ENCODE measurements at regions not wholly inside any gene's neighbourhood (a gene's known extent, or its start where the extent isn't known, plus 50 kb on each side); places are given as distances from the start of the nearest gene placed in this dataset.

- TF ChIP-seq CTCF (conservative IDR thresholded peaks at IDR 0.05) = no peak
- TF ChIP-seq ZFX (IDR thresholded peaks at IDR 0.05) = no peak
These were observed 226.9 kb downstream of the GLRX3 start for GRCh38 chr10:130363051-130363450.

GRCh38 chr10:130363899-130364445 is 227.8 kb downstream of the GLRX3 start:
- TF ChIP-seq CTCF (conservative IDR thresholded peaks at IDR 0.05) (no peak), ZFX (IDR thresholded peaks at IDR 0.05) (no peak)
- no peak overlapping the region for H3K27ac ChIP-seq

More at GRCh38 chr10:130363051-130363450, 226.9 kb downstream of the GLRX3 start:
- no peak overlapping the region for H3K27ac ChIP-seq

- H3K27ac ChIP-seq = no peak overlapping the region
- TF ChIP-seq CTCF (conservative IDR thresholded peaks at IDR 0.05) (no peak), ZFX (IDR thresholded peaks at IDR 0.05) (no peak)
These were observed 228.6 kb downstream of the GLRX3 start for GRCh38 chr10:130364631-130365411.

GRCh38 chr10:130368761-130369560 is 232.8 kb downstream of the GLRX3 start:
- no peak overlapping the region for H3K27ac ChIP-seq
- no peak for TF ChIP-seq ZFX (IDR thresholded peaks at IDR 0.05)
- TF ChIP-seq CTCF (conservative IDR thresholded peaks at IDR 0.05) = no peak

- H3K27ac ChIP-seq = no peak overlapping the region
- TF ChIP-seq CTCF (conservative IDR thresholded peaks at IDR 0.05) (no peak), ZFX (IDR thresholded peaks at IDR 0.05) (no peak)
These were observed 233.6 kb downstream of the GLRX3 start for GRCh38 chr10:130369645-130370381.

- TF ChIP-seq CTCF (conservative IDR thresholded peaks at IDR 0.05) (no peak), ZFX (IDR thresholded peaks at IDR 0.05) (no peak)
- H3K27ac ChIP-seq = no peak overlapping the region
These were observed 234.5 kb downstream of the GLRX3 start for GRCh38 chr10:130370721-130371120.
